Erythroblast (primary cell): ENCODE measurements at regions not wholly inside any gene's neighbourhood (a gene's known extent, or its start where the extent isn't known, plus 50 kb on each side); places are given as distances from the start of the nearest gene placed in this dataset.
"Not testable (repeated sequence)": the region's sequence is repeated elsewhere in the genome, so short reads cannot be mapped to it uniquely, and the experiment has no call there.

Source experiments
- DNase-seq, 2 experiments: peaks; one replicate each; lab custom pipeline; 2025; lab: John Stamatoyannopoulos, UW
- GATA1 ChIP-seq: IDR thresholded peaks from 2 replicates; pipeline ENCODE4 v1.6.1; 2011; ENCODE audit warnings: low read depth, mild to moderate bottlenecking, control low read depth, low read length, moderate library complexity
- POLR2A ChIP-seq: IDR thresholded peaks from 2 replicates; pipeline ENCODE4 v1.6.1; 2011; ENCODE audit warnings: mild to moderate bottlenecking, low read length

GRCh38 chr4:129748991-129749390 is 653.0 kb downstream of the C4orf33 start:
- TF ChIP-seq POLR2A (no peak), GATA1 (no peak)
- DNase-seq = no peak

- no peak for TF ChIP-seq POLR2A
- TF ChIP-seq GATA1 = no peak
- no peak for DNase-seq
Measured at GRCh38 chr4:129751646-129752045, 655.7 kb downstream of the C4orf33 start.

GRCh38 chr4:129783596-129783995 is 687.6 kb downstream of the C4orf33 start:
- no peak for TF ChIP-seq POLR2A
- no peak for TF ChIP-seq GATA1

GRCh38 chr4:129788486-129788885 is 692.5 kb downstream of the C4orf33 start:
- DNase-seq = no peak
- no peak for TF ChIP-seq POLR2A
- no peak for TF ChIP-seq GATA1

More at GRCh38 chr4:129783596-129783995, 687.6 kb downstream of the C4orf33 start:
- DNase-seq = no peak

GRCh38 chr4:129804461-129804981 is 708.6 kb downstream of the C4orf33 start:
- no peak for DNase-seq
- no peak for TF ChIP-seq POLR2A
- TF ChIP-seq GATA1 = no peak

GRCh38 chr4:129806986-129807385 is 711.0 kb downstream of the C4orf33 start:
- DNase-seq = no peak
- TF ChIP-seq POLR2A (no peak), GATA1 (no peak)

DNA sequence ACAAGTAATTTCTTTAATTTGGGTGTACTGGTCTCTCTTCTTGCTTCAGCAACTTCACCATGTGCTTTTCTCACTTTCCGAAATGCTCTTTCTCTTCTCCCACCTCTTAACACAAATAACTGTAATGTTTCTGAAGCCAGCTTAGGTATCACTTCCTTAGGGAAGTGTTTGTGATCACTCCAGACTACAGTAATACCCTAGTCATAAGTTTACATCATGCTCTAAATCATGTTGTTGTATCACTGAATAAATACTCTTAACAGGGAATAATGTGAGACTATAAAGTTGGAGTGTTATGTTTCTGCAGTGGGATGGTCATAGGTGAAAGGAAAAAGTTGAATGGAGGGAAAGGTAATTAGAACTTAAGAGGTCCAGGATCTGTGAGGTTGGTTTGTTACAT is 712.3 kb downstream of the C4orf33 start:
- no peak for DNase-seq
- TF ChIP-seq GATA1 = no peak
- no peak for TF ChIP-seq POLR2A

GRCh38 chr4:129821073-129821472 is 725.1 kb downstream of the C4orf33 start:
- DNase-seq = no peak
- no peak for TF ChIP-seq GATA1
- TF ChIP-seq POLR2A = no peak

DNA sequence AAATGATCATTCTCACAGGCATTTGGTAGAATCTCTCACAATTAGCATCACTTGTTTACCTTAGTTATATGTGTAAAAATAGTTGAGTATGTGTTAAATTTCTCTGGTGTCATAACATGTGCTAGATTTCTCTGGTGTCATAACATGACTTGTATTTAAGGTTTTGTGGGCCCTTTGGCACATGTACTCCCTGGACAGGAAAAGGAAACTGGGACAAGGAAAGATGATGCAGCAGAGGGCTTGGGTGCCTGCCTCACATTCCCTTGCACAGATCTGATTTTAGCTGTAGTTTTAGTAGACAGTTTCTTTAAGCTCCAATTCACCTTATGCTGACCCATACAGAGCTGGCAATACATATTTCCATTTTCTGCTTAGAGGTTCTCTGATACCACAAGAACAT is 726.0 kb downstream of the C4orf33 start:
- TF ChIP-seq GATA1 (no peak), POLR2A (no peak)
- no peak for DNase-seq

DNA sequence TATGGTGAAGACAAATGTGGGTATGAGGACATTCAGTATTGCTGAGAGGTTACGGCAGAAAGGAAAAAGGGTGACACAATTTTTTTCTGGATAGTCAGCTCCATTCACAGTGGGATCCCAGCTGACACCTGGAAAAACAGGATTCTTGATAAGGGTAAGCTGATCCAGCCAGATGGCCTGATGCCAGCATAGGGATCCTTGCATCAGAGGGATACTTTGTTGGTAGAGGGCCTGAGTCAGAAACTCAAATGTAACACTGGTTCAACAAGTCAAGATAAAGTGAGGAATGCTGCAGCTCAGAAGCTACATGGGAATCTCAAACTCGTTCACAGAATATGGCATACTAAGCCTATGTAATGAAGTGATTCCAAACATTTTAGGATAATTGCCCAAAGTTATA is 726.7 kb downstream of the C4orf33 start:
- TF ChIP-seq POLR2A (no peak), GATA1 (no peak)
- no peak for DNase-seq

- TF ChIP-seq GATA1 (no peak), POLR2A (no peak)
Measured at GRCh38 chr4:129823105-129823504, 727.2 kb downstream of the C4orf33 start.

GRCh38 chr4:129829373-129829772 is 733.4 kb downstream of the C4orf33 start:
- no peak for TF ChIP-seq POLR2A
- no peak for TF ChIP-seq GATA1
- no peak for DNase-seq

More at GRCh38 chr4:129823105-129823504, 727.2 kb downstream of the C4orf33 start:
- no peak for DNase-seq

GRCh38 chr4:129839687-129840086 is 743.7 kb downstream of the C4orf33 start:
- no peak for DNase-seq

GRCh38 chr4:129842096-129842495 is 746.1 kb downstream of the C4orf33 start:
- TF ChIP-seq GATA1 (no peak), POLR2A (no peak)
- no peak for DNase-seq

More at GRCh38 chr4:129839687-129840086, 743.7 kb downstream of the C4orf33 start:
- TF ChIP-seq POLR2A = no peak
- no peak for TF ChIP-seq GATA1

DNA sequence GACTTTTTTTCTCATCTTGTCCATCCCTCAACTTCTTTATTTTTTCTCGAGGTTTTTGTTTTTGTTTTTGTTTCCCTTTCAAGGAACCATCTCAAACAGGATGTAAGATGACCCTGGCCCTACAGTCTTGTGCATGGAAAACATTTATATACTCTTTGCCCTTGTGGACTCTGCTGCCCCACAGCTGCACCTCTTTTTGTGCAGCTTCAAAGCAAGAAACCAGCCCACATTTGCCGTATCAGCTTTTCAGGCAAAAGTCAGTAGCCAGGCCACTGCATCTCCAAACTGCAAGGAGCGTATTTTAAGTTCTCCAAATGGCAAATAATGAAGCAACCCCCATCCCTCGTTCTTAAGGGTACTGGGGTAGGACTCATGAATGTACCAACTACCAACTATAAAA is 756.5 kb downstream of the C4orf33 start:
- TF ChIP-seq GATA1 = no peak
- no peak for DNase-seq

DNA sequence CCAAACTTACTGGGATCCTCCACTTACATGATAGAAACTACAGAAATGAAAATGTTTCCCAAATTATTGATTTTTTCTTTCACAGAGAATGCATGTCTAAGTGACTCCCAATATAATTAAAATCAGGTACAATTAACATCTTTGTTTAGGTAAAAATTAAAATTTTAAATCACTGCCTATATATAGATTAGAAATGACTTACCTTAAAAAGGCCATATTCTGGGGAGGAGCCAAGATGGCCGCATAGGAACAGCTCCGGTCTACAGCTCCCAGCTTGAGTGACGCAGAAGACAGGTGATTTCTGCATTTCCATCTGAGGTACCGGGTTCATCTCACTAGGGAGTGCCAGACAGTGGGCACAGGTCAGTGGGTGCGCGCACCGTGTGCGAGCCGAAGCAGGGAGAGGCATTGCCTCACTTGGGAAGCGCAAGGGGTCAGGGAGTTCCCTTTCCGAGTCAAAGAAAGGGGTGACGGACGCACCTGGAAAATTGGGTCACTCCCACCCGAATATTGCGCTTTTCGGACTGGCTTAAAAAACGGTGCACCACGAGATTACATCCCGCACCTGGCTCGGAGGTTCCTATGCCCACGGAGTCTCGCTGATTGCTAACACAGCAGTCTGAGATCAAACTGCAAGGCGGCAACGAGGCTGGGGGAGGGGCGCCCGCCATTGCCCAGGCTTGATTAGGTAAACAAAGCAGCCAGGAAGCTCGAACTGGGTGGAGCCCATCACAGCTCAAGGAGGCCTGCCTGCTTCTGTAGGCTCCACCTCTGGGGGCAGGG is 757.9 kb downstream of the C4orf33 start:
- DNase-seq = not testable (repeated sequence)
